ENCODE measurements at regions not wholly inside any gene's neighbourhood (a gene's known extent, or its start where the extent isn't known, plus 50 kb on each side); places are given as distances from the start of the nearest gene placed in this dataset.

DNA sequence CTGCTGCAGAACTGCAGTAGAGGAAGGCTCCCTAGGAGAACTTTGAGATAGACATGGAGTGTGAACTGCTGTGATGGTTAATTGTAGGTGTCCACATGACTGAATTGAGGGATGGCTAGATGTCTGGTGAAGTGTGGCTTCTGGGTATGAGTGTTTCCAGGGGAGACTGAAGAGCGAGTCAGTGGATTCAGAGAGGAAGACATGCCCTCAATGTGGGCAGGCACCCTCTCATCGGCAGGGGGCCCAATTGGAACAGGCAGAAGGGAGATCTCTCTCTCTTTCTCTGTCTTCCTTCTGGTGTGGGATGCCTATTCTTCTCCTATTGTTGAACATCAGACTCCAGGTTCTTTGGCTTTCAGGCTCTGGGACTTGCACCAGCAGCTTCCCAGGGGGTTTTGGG lies 304.7 kb upstream of the GATB start:
- intact Hi-C loops (cut with micrococcal nuclease) = loop anchor here (2.0 kb wide), 2 partner anchors 35 to 319 kb away; no protein-coding TSS in a partner anchor
- H3K27me3 ChIP-seq (ENCODE audit: insufficient read depth, low read length) = no peaks in the 10 kb centered on the region
- ChIA-PET POLR2A (ENCODE audit: partially characterized antibody) (interaction anchor here (1.3 to 1.7 kb wide), 3 partner anchors 9 to 190 kb away, joined by 3 to 4 read pairs (median 4); no protein-coding TSS in a partner anchor), CTCF (ENCODE audit: partially characterized antibody) (interaction anchor here (0.7 to 2.2 kb wide), 12 partner anchors 9 to 320 kb away, joined by 3 to 14 read pairs (median 6); no protein-coding TSS in a partner anchor)
- peaks cover 47% of the 10 kb centered on the region for H3K4me1 ChIP-seq (ENCODE audit: insufficient read depth, low read length)
- Mint-ChIP-seq H3K36me3 (no peaks in the 10 kb centered on the region), H3K27me3 (no peaks in the 10 kb centered on the region), H3K9me3 (peaks cover 0 to 2% (median 0%) of the 10 kb centered on the region in 8 donors), H3K27ac (peak overlapping the region in 4 of 7 donors; percentile 13 to 54 (median 30)), H3K4me3 (peak overlapping the region in 1 of 8 donors; percentile 35), H3K4me1 (peaks cover 36 to 69% (median 44%) of the 10 kb centered on the region in 4 donors)
- H3K36me3 ChIP-seq (ENCODE audit: insufficient read depth, low read length) = no peaks in the 10 kb centered on the region
- no peak overlapping the region for H3K4me3 ChIP-seq (ENCODE audit: low read length in 2 of 2)
- peak in 1 of 5 donors; percentile 24 for DNase-seq
- no peak overlapping the region for H3K27ac ChIP-seq (ENCODE audit: low read depth, low read length)
- H3K9me3 ChIP-seq (ENCODE audit: control insufficient read depth in 1 of 2, low read length in 2 of 2) = no peaks in the 10 kb centered on the region

DNA sequence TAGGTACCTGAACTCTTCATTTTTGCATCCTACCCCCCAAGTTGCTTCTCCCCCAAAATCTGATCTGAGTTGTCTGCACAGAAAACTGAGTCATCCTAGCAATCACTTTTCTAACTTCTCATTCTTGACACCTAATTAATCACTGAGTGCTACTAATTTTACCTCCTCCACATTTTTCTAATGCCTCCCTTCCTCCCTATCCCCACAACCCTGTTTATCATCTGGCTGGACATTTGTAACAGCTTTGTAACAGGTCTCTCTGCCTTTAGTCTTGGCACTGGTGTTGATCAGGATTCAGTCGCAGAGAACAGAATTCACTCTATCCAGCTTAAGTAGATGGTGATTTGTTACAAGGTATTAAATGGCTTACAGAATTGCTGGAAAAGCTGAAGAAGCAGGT lies 303.9 kb upstream of the GATB start:
- no peak overlapping the region for H3K4me3 Mint-ChIP-seq
- Histone ChIP-seq H3K4me1 (ENCODE audit: insufficient read depth, low read length) (peaks cover 47% of the 10 kb centered on the region), H3K27me3 (ENCODE audit: insufficient read depth, low read length) (no peaks in the 10 kb centered on the region), H3K36me3 (ENCODE audit: insufficient read depth, low read length) (no peaks in the 10 kb centered on the region), H3K9me3 (ENCODE audit: control insufficient read depth in 1 of 2, low read length in 2 of 2) (no peaks in the 10 kb centered on the region), H3K27ac (ENCODE audit: low read depth, low read length) (no peak overlapping the region), H3K4me3 (ENCODE audit: low read length in 2 of 2) (no peak overlapping the region)
- H3K9me3 Mint-ChIP-seq = peaks cover 0 to 2% (median 0%) of the 10 kb centered on the region in 8 donors
- no peaks in the 10 kb centered on the region for H3K36me3 Mint-ChIP-seq
- peaks cover 35 to 62% (median 43%) of the 10 kb centered on the region in 4 donors for H3K4me1 Mint-ChIP-seq
- peak overlapping the region in 4 of 7 donors; percentile 41 to 82 (median 55) for H3K27ac Mint-ChIP-seq
- intact Hi-C loops (cut with micrococcal nuclease) = loop anchor here (1.0 to 5.0 kb wide), 6 partner anchors 36 to 702 kb away; no protein-coding TSS in a partner anchor
- ChIA-PET POLR2A (ENCODE audit: partially characterized antibody) (interaction anchor here (1.0 to 2.5 kb wide), 7 partner anchors 8 to 191 kb away, joined by 3 to 25 read pairs (median 4); no protein-coding TSS in a partner anchor), CTCF (ENCODE audit: partially characterized antibody) (interaction anchor here (0.7 to 1.9 kb wide), 10 partner anchors 10 to 321 kb away, joined by 3 to 14 read pairs (median 4); no protein-coding TSS in a partner anchor)
- no peaks in the 10 kb centered on the region for H3K27me3 Mint-ChIP-seq
- no peak for DNase-seq

DNA sequence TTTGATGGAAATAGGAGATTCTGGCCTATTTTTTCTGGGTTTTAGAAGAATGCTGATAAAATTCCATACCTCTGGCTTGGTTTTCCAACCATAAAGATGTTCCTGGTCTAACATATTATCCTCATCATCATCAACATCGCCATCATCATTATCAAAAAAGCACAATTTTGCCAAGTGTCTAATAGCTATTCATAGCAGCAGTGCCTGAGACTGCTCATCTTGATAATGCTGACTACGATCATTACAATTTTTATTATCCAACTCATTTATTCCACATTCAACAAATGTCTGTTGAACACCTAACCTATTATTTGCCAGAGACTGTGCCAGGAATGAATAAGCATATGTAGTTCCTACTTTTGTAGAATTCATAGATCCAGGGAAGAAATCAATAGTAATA lies 303.5 kb upstream of the GATB start:
- peaks cover 0 to 2% (median 0%) of the 10 kb centered on the region in 8 donors for H3K9me3 Mint-ChIP-seq
- peaks cover 35 to 62% (median 43%) of the 10 kb centered on the region in 4 donors for H3K4me1 Mint-ChIP-seq
- POLR2A ChIA-PET (ENCODE audit: partially characterized antibody) = interaction anchor here (1.0 to 2.5 kb wide), 6 partner anchors 8 to 191 kb away, joined by 3 to 25 read pairs (median 4); no protein-coding TSS in a partner anchor
- no peak overlapping the region for H3K4me3 ChIP-seq (ENCODE audit: low read length in 2 of 2)
- H3K27ac ChIP-seq (ENCODE audit: low read depth, low read length) = no peak overlapping the region
- no peaks in the 10 kb centered on the region for H3K27me3 Mint-ChIP-seq
- no peaks in the 10 kb centered on the region for H3K27me3 ChIP-seq (ENCODE audit: insufficient read depth, low read length)
- CTCF ChIA-PET (ENCODE audit: partially characterized antibody) = interaction anchor here (0.6 to 1.9 kb wide), 12 partner anchors 13 to 321 kb away, joined by 3 to 14 read pairs (median 4); no protein-coding TSS in a partner anchor
- H3K9me3 ChIP-seq (ENCODE audit: control insufficient read depth in 1 of 2, low read length in 2 of 2) = no peaks in the 10 kb centered on the region
- peaks cover 47% of the 10 kb centered on the region for H3K4me1 ChIP-seq (ENCODE audit: insufficient read depth, low read length)
- no peak for DNase-seq
- H3K36me3 ChIP-seq (ENCODE audit: insufficient read depth, low read length) = no peaks in the 10 kb centered on the region
- no peaks in the 10 kb centered on the region for H3K36me3 Mint-ChIP-seq
- intact Hi-C loops (cut with micrococcal nuclease) = loop anchor here (1.0 to 5.0 kb wide), 6 partner anchors 37 to 702 kb away; no protein-coding TSS in a partner anchor
- peak overlapping the region in 3 of 7 donors; percentile 41 to 82 (median 63) for H3K27ac Mint-ChIP-seq
- peak overlapping the region in 2 of 8 donors; percentile 66 to 72 for H3K4me3 Mint-ChIP-seq

DNA sequence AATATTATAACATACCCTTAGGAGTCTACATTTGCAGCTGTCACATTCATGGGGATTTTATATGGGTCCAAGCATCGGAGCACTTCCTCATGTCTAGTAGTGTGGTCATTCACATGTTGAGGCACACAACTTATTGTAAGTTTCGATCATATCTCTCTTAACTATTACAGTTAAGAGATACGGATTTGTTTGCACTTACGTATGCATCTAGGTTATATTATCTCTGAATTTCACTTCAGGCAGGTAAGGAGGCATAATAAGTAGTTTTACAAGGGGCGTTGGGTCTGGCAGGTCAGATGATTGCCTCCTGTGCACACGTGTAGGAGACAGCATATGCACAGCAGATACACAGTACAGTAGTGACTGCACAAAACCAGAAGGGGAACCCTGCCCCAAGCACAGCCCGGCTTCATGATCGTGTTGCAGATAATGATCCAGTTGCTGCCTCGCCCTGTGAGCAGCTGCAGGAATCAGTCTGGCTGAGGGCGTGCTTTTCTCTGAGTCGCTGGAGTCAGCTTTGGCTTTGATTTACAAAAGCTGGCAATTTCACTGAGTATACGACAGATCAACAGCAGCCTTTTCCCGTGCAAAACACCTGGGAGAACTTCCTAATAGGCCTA lies 302.9 kb upstream of the GATB start:
- Histone ChIP-seq H3K27ac (ENCODE audit: low read depth, low read length) (no peak overlapping the region), H3K36me3 (ENCODE audit: insufficient read depth, low read length) (no peaks in the 10 kb centered on the region), H3K4me3 (ENCODE audit: low read length in 2 of 2) (no peak overlapping the region), H3K4me1 (ENCODE audit: insufficient read depth, low read length) (peaks cover 42% of the 10 kb centered on the region), H3K9me3 (ENCODE audit: control insufficient read depth in 1 of 2, low read length in 2 of 2) (no peaks in the 10 kb centered on the region), H3K27me3 (ENCODE audit: insufficient read depth, low read length) (no peaks in the 10 kb centered on the region)
- peaks cover 0 to 2% (median 0%) of the 10 kb centered on the region in 8 donors for H3K9me3 Mint-ChIP-seq
- H3K27me3 Mint-ChIP-seq = no peaks in the 10 kb centered on the region
- no peaks in the 10 kb centered on the region for H3K36me3 Mint-ChIP-seq
- H3K27ac Mint-ChIP-seq = peak overlapping the region; percentile 32 to 82 (median 63)
- ChIA-PET POLR2A (ENCODE audit: partially characterized antibody) (interaction anchor here (1.0 to 2.5 kb wide), 5 partner anchors 9 to 192 kb away, joined by 3 to 25 read pairs (median 4); no protein-coding TSS in a partner anchor), CTCF (ENCODE audit: partially characterized antibody) (interaction anchor here (0.6 to 1.9 kb wide), 11 partner anchors 12 to 322 kb away, joined by 3 to 14 read pairs (median 4); no protein-coding TSS in a partner anchor)
- H3K4me1 Mint-ChIP-seq = peaks cover 30 to 58% (median 38%) of the 10 kb centered on the region in 4 donors
- intact Hi-C loops (cut with micrococcal nuclease) = loop anchor here (1.0 to 5.0 kb wide), 6 partner anchors 37 to 701 kb away; no protein-coding TSS in a partner anchor
- peak overlapping the region in 7 of 8 donors; percentile 23 to 72 (median 51) for H3K4me3 Mint-ChIP-seq
- peak; percentile 61 to 73 (median 70) for DNase-seq

DNA sequence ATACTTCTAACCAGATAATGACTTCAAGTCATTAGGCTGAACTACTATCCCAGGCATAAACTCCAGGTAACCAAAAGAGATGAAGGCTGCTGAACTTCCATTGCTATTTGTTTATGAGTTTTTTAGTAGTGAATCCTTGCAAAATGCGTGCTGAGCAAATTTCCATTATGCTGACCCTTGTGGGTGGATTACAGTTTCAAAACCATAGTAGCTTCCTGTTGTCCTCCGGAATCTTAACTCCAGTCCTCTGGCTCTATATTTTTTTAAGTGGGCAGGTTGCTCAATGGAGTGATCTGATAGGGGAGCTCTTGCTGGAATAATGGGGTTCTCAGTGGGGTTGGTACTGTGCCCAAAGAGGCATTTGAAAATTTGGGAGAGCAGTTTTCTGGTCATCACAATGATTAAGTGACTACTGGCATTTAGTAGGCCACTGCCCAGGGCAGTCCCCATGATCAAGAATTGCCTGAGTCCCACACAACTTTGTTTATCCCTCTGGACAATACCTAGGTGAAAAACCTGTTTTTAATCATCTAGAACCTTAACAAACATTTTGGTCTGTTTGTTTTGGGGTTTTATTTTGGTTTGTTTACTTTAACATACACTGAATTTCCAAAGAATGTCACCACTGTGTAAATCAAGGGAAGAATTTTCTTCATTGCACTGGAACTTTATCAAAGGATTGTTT lies 302.3 kb upstream of the GATB start:
- ChIA-PET POLR2A (ENCODE audit: partially characterized antibody) (interaction anchor here (1.0 to 2.5 kb wide), 4 partner anchors 9 to 192 kb away, joined by 3 to 25 read pairs (median 4); no protein-coding TSS in a partner anchor), CTCF (ENCODE audit: partially characterized antibody) (interaction anchor here (1.1 to 1.8 kb wide), 3 partner anchors 16 to 193 kb away, joined by 3 to 5 read pairs (median 4); no protein-coding TSS in a partner anchor)
- Mint-ChIP-seq H3K27ac (peak overlapping the region in 3 of 7 donors; percentile 13 to 63 (median 45)), H3K27me3 (no peaks in the 10 kb centered on the region), H3K4me1 (peaks cover 26 to 52% (median 33%) of the 10 kb centered on the region in 4 donors), H3K4me3 (peak overlapping the region in 1 of 8 donors; percentile 9), H3K9me3 (peaks cover 0 to 8% (median 4%) of the 10 kb centered on the region in 8 donors), H3K36me3 (peaks cover 0 to 2% of the 10 kb centered on the region in 2 donors)
- no peak for DNase-seq
- no peak overlapping the region for H3K4me3 ChIP-seq (ENCODE audit: low read length in 2 of 2)
- no peaks in the 10 kb centered on the region for H3K9me3 ChIP-seq (ENCODE audit: control insufficient read depth in 1 of 2, low read length in 2 of 2)
- intact Hi-C loops (cut with micrococcal nuclease) = loop anchor here (5.0 kb wide), 3 partner anchors 54 to 701 kb away; no protein-coding TSS in a partner anchor
- H3K27ac ChIP-seq (ENCODE audit: low read depth, low read length) = no peak overlapping the region
- peaks cover 36% of the 10 kb centered on the region for H3K4me1 ChIP-seq (ENCODE audit: insufficient read depth, low read length)
- no peaks in the 10 kb centered on the region for H3K36me3 ChIP-seq (ENCODE audit: insufficient read depth, low read length)
- H3K27me3 ChIP-seq (ENCODE audit: insufficient read depth, low read length) = no peaks in the 10 kb centered on the region

DNA sequence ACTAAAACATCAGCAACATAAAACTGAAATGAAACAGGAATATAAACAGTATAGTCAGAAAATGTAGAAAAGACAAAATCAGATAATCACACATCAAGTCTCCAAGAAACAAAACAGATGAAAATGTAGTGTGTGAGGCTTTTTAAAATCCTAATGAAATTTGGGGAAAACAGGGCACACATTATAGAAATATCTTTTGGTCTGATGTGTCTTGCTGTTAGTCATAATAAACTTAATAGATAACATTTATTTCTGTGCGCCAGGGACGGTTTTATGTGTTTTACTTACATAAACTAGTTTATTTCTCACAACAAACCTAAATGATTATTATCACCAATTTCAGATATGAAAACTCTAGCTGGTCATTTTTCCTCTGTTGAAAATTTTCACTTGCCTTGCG lies 293.9 kb upstream of the GATB start:
- no peaks in the 10 kb centered on the region for H3K9me3 ChIP-seq (ENCODE audit: control insufficient read depth in 1 of 2, low read length in 2 of 2)
- Mint-ChIP-seq H3K4me3 (no peak overlapping the region), H3K9me3 (peaks cover 0 to 22% (median 16%) of the 10 kb centered on the region in 8 donors), H3K27ac (no peak overlapping the region), H3K36me3 (peaks cover 7 to 11% of the 10 kb centered on the region in 2 donors), H3K27me3 (no peaks in the 10 kb centered on the region), H3K4me1 (peaks cover 18 to 31% (median 24%) of the 10 kb centered on the region in 4 donors)
- no peak overlapping the region for H3K4me3 ChIP-seq (ENCODE audit: low read length in 2 of 2)
- no peak for DNase-seq
- no peaks in the 10 kb centered on the region for H3K36me3 ChIP-seq (ENCODE audit: insufficient read depth, low read length)
- intact Hi-C loops (cut with micrococcal nuclease) = no loop called here
- peaks cover 21% of the 10 kb centered on the region for H3K4me1 ChIP-seq (ENCODE audit: insufficient read depth, low read length)
- ChIA-PET CTCF (ENCODE audit: partially characterized antibody) (interaction anchor here (0.6 kb wide), 1 partner anchor 214 kb away, joined by 3 read pairs; no protein-coding TSS in a partner anchor), POLR2A (ENCODE audit: partially characterized antibody) (no interaction called here)
- H3K27me3 ChIP-seq (ENCODE audit: insufficient read depth, low read length) = no peaks in the 10 kb centered on the region
- no peak overlapping the region for H3K27ac ChIP-seq (ENCODE audit: low read depth, low read length)

All from CD4-positive, alpha-beta memory T cell (primary cell).